Urothelium cell line (cell line): ENCODE measurements at regions not wholly inside any gene's neighbourhood (a gene's known extent, or its start where the extent isn't known, plus 50 kb on each side); places are given as distances from the start of the nearest gene placed in this dataset.
"Not testable (repeated sequence)": the region's sequence is repeated elsewhere in the genome, so short reads cannot be mapped to it uniquely, and the experiment has no call there.

Experiments used
- DNase-seq: peaks from one replicate; pipeline ENCODE4 v3.0.0; 2011; ENCODE audit warnings: low spot score, mixed read lengths
- FAIRE-seq: peaks from 2 replicates; lab custom pipeline; 2011; peaks lifted over from hg19 to GRCh38; lab: Jason Lieb, UNC

- FAIRE-seq = no peak
- DNase-seq = no peak
Measured at GRCh38 chr14:38367922-38368321, 112.0 kb upstream of the CLEC14A start.

- FAIRE-seq (no peak), DNase-seq (no peak)
Measured at GRCh38 chr14:38366374-38366773, 110.5 kb upstream of the CLEC14A start.

DNA sequence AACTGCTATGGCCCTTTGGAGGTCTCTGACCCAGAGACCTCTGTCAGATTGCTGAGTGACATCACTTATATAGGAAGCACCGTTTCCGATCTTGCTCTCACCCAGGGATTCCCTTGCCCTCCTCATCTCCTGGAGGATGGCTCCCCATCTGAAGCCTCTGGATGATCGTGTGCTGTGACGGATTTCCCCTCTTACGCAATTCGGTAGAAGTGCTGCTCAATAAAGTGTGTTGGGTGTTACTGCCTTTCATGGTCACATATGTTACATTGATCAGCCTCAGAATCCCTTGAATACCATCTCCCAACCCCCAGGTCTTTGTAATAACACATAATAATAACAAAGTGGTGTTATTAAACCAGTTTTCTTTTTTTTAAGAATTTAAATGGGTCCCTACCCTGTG lies 107.3 kb upstream of the CLEC14A start:
- no peak for FAIRE-seq
- DNase-seq = no peak

GRCh38 chr14:38357557-38357956 lies 101.7 kb upstream of the CLEC14A start:
- DNase-seq (peak; percentile 16), FAIRE-seq (no peak)

DNA sequence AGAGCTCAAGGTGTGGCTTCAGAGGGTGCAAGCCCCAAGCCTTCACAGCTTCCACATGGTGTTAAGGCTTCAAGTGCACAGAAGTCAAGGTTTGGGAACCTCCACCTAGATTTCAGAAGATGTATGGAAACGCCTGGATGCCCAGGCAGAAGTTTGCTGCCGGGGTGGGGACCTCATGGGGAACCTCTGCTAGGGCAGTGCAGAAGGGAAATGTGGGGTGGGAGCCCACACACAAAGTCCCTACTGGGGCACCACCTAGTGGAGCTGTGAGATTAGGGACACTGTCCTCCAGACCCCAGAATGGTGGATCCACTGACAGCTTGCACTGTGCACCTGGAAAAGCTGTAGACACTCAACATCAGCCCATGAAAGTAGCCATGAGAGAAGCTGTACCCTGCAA lies 99.6 kb upstream of the CLEC14A start:
- not testable (repeated sequence) for DNase-seq, FAIRE-seq

- FAIRE-seq (no peak), DNase-seq (no peak)
Measured at GRCh38 chr14:38350102-38350501, 94.2 kb upstream of the CLEC14A start.

GRCh38 chr14:38342803-38343202 lies 86.9 kb upstream of the CLEC14A start:
- DNase-seq (no peak), FAIRE-seq (no peak)

DNA sequence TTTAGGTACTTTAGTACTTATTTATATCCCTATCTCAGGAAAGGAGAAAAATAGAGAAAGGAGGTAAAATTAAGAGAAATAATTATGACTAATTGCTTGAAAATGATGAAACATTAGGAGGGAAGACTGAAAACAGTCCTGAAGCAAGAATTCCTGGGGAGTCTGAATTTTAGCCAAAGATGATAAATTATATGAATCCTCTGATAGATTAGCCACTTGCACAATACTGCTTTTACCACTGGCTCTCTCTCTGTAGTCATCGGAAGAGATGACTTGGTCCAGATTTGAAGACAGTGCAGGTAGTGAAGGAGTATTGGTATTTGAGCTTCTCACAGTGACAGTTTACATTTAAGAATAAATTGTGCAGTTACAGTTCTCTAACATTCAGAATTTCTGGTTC lies 83.8 kb upstream of the CLEC14A start:
- FAIRE-seq (no peak), DNase-seq (no peak)

GRCh38 chr14:38336298-38336697 lies 80.4 kb upstream of the CLEC14A start:
- FAIRE-seq (no peak), DNase-seq (no peak)

DNA sequence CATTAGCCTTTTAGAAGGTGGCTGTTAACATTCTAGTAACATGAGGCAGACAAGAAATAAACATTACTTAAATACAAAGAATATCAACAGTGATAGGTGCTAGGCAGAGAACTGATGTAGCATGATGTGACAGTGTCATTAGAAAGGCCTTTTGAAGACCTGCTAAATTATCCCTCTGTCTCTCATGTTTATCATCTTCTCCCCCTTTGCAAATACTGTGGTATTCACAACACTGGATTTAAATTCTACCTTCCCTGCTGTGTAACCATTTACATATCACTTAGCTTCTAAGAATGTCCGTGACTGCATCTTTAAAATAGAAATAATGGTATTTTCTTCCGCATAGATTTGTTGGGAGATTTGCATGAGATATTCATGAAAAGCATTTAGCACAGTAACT lies 74.4 kb upstream of the CLEC14A start:
- DNase-seq (no peak), FAIRE-seq (no peak)

DNA sequence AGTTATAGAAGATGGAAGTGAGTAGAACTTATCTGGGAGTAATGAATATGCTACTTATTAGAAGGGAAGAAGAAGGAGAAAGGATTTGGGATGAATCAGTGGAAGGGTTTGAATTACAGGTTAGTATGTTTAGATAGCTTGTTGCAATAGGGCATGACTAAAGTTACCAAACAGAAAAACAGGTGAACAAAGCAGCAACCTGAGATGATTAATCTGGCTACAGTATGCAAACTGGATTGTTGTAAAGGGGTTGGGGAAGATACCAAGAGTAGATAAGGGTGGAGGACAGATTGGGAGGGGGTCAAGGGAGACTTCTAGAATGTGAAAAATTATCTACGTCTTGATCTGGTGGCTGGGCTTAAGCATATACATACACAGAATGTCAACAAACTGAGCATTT lies 73.4 kb upstream of the CLEC14A start:
- no peak for FAIRE-seq
- DNase-seq = no peak

DNA sequence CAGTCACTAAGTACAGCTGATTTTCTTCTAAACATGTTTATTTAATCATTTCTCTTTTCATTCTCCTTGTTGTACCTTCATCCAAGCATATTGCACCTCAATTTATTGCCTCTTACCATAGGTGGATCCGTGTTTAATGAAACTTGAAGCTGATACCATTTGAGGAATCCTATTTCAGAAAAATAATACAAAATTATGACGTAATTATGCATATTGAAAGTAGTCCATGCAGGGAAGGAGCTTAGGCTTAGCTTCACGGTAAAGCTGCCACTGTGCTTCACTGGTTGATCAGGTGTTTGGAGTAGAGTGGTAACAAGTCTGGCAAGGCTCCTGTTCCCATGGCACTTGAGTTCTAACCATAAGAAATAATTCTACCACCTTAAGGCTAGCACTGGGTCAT lies 61.0 kb upstream of the CLEC14A start:
- FAIRE-seq (no peak), DNase-seq (no peak)

DNA sequence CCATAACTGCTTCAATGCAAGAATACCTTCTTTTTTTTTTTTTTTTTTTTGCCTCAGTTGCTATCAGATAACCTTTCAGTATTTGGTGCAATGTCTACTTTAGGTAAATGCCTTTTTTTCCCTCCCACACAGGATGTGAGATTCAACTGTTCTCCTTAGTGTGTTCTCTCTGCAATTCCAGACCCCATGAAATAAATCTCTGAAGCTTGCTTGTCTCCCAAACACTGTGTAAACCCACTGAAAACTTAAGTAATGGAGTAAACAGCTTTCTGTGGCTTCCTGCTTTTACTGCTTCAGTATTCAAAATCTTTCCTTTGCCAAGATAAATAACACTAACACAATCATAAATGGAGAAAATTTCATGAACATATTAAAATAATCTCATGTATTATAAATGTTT lies 55.8 kb upstream of the CLEC14A start:
- DNase-seq (no peak), FAIRE-seq (no peak)

GRCh38 chr14:38310420-38310995 lies 54.6 kb upstream of the CLEC14A start:
- FAIRE-seq (no peak), DNase-seq (no peak)

- no peak for FAIRE-seq
- no peak for DNase-seq
Measured at GRCh38 chr14:38309522-38310277, 53.8 kb upstream of the CLEC14A start.
